ENCODE measurements at regions not wholly inside any gene's neighbourhood (a gene's known extent, or its start where the extent isn't known, plus 50 kb on each side); places are given as distances from the start of the nearest gene placed in this dataset.
"Not testable (repeated sequence)": the region's sequence is repeated elsewhere in the genome, so short reads cannot be mapped to it uniquely, and the experiment has no call there.

DNA sequence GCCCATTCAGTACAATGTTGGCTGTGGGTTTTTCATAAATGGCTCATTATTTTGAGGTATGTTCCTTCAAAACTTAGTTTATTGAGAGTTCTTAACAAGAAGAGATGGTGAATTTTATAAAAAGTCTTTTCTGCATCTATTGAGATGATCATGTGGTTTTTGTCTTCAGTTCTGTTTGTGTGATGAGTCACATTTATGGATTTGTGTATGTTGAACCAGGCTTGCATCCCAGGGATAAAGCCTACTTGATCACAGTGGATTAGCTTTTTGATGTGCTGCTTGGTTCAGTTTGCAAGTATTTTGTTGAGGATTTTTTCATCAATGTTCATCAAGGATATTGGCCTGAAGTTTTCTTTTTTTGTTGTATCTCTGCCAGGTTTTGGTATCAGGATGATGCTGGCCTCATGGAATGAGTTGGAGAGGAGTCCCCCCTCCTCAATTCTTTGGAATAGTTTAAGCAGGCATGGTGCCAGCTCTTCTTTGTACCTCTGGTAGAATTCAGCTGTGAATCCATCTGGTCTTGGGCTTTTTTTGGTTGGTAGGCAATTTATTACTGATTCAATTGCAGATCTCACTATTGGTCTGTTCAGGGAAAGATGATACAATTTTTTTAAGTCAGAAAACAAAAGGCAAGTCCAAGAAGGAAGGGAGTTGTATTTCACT lies 136.4 kb downstream of the ARL4C start:
- not testable (repeated sequence) for TF ChIP-seq POLR2A (IDR thresholded peaks at IDR 0.05; ENCODE audit: low read depth, low read length); POLR2AphosphoS5 (IDR thresholded peaks at IDR 0.05; ENCODE audit: low read depth, low read length); TAF1 (IDR thresholded peaks at IDR 0.05; ENCODE audit: borderline replicate concordance, low read depth, low read length)
